Gastroesophageal sphincter (tissue), 4 donors: ENCODE measurements at regions not wholly inside any gene's neighbourhood (a gene's known extent, or its start where the extent isn't known, plus 50 kb on each side); places are given as distances from the start of the nearest gene placed in this dataset.

Experiments
- ATAC-seq: fragments of 150-250 bp; one replicate; pipeline ENCODE4 v1.9.1; 2016; ENCODE audit warnings: mild to moderate bottlenecking, moderate library complexity
- H3K27ac ChIP-seq, 4 donors: fragments of 200-600 bp; sonication (generic) in 3 of 4; 1 replicate in 3 of 4; 2 replicates in 1 of 4; pipeline ENCODE4 v1.5.1; 2016 to 2019
- H3K27me3 ChIP-seq: fragments of 200-600 bp; sonication (generic); one replicate; pipeline ENCODE4 v1.5.1; 2019
- H3K36me3 ChIP-seq, 2 donors: fragments of 200-600 bp; sonication (generic); one replicate each; pipeline ENCODE4 v1.5.1; 2019; ENCODE audit warnings: control low read depth in 1 of 2
- H3K4me1 ChIP-seq, 3 donors: fragments of 200-600 bp; sonication (generic); 1 replicate in 2 of 3; 2 replicates in 1 of 3; pipeline ENCODE4 v1.5.1; 2016 to 2019; ENCODE audit warnings: control low read depth in 2 of 3
- H3K4me3 ChIP-seq, 2 donors: fragments of 200-600 bp; sonication (generic); one replicate each; pipeline ENCODE4 v1.5.1; 2019; ENCODE audit warnings: mild to moderate bottlenecking in 1 of 2, moderate library complexity in 1 of 2
- H3K9me3 ChIP-seq, 3 donors: fragments of 200-600 bp; sonication (generic); one replicate each; pipeline ENCODE4 v1.5.1; 2017 to 2019; ENCODE audit warnings: control low read depth in 2 of 3
- EP300 ChIP-seq: sonication (generic); formaldehyde crosslinking; IDR thresholded peaks from one replicate; pipeline ENCODE4 v1.6.1; 2017; ENCODE audit warnings: antibody characterized with exemption, mild to moderate bottlenecking
- POLR2A ChIP-seq, 2 donors: fragments of 450-650 bp; IDR thresholded peaks; one replicate each; pipeline ENCODE4 v1.6.1; 2017; ENCODE audit warnings: antibody characterized with exemption in 2 of 2, mild to moderate bottlenecking in 2 of 2, moderate library complexity in 1 of 2
- POLR2AphosphoS5 ChIP-seq: sonication (generic); formaldehyde crosslinking; IDR thresholded peaks from one replicate; pipeline ENCODE4 v1.6.1; 2017; ENCODE audit warnings: antibody characterized with exemption
- WGBS, 2 donors: methylation state at CpG; one replicate each; pipeline ENCODE4 v1.1.5; 2018; ENCODE audit warnings: low coverage in 1 of 2; 5-methylcytosine and 5-hydroxymethylcytosine counted together
- small RNA-seq, 4 donors: library from RNA; depleted of rRNA; stranded (forward); fragments of <200 nt; gene quantifications; one replicate each; pipeline ENCODE3, GENCODE V24; 2016
- TF ChIP-seq, protein P1 (sequence below), 4 experiments: fragments of 200-600 bp in 2 of 4; fragments of 450-650 bp in 2 of 4; sonication (generic) in 1 of 4; IDR thresholded peaks; one replicate each; pipeline ENCODE4 v1.5.1; 2017 to 2019; ENCODE audit warnings: antibody characterized with exemption in 4 of 4, mild to moderate bottlenecking in 2 of 4, moderate library complexity in 2 of 4

DNA sequence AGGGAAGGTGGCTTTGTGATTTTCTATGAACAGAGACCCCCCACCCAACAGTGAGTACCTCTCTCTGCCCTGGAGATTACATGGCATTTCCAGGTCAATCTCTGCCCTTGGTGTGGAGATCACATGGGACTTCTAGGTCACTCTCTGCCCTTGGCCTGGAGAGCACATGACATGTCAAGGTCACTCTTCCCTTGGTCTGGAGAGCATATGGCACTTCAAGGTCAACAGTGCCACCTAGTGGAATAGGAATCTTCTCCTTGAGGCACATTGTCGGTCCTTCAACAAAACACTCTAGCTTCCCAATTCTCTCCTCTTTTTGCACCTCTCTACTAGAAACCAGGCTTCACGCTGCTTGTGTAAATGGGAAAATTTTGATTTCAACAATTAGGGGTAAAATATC, 66.2 kb upstream of the TACR3 start:
- Histone ChIP-seq H3K4me3 (no peak overlapping the region), H3K9me3 (peaks cover 0 to 21% (median 0%) of the 10 kb centered on the region in 3 donors), H3K27ac (no peak overlapping the region), H3K4me1 (no peaks in the 10 kb centered on the region), H3K36me3 (no peaks in the 10 kb centered on the region), H3K27me3 (no peaks in the 10 kb centered on the region)
- no peak for ATAC-seq
- TF ChIP-seq POLR2A (IDR thresholded peaks at IDR 0.05) = no peak
- TF ChIP-seq, protein P1, sequence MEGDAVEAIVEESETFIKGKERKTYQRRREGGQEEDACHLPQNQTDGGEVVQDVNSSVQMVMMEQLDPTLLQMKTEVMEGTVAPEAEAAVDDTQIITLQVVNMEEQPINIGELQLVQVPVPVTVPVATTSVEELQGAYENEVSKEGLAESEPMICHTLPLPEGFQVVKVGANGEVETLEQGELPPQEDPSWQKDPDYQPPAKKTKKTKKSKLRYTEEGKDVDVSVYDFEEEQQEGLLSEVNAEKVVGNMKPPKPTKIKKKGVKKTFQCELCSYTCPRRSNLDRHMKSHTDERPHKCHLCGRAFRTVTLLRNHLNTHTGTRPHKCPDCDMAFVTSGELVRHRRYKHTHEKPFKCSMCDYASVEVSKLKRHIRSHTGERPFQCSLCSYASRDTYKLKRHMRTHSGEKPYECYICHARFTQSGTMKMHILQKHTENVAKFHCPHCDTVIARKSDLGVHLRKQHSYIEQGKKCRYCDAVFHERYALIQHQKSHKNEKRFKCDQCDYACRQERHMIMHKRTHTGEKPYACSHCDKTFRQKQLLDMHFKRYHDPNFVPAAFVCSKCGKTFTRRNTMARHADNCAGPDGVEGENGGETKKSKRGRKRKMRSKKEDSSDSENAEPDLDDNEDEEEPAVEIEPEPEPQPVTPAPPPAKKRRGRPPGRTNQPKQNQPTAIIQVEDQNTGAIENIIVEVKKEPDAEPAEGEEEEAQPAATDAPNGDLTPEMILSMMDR (IDR thresholded peaks at IDR 0.05) = peak in 1 of 4 experiments; percentile 16
- WGBS, 2 donors = 86% methylated on average over 1 of the region's 2 CpGs; no CpG with 5 or more reads in 1 of the 2 donors

DNA sequence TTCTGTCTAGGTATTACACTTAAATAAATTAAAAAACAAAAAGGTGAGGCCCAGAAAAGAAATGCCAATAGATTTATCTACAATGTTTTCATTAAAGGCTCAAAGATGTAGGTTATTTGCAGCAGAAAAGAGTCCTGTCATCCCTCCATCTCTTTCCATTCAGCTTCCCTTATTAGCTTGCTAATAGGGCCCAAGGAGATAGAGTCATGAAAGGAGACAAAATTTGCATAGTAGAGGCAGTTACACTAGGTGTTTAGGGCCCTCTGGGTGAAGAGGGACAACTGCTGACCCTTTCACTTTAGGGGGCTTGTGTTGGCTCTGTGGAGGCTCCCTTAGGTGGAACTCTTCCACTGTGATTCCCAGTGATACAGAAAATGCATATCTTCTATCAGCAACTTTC, 58.4 kb upstream of the TACR3 start:
- H3K27me3 ChIP-seq = no peaks in the 10 kb centered on the region
- H3K9me3 ChIP-seq = no peaks in the 10 kb centered on the region
- ATAC-seq = no peak

DNA sequence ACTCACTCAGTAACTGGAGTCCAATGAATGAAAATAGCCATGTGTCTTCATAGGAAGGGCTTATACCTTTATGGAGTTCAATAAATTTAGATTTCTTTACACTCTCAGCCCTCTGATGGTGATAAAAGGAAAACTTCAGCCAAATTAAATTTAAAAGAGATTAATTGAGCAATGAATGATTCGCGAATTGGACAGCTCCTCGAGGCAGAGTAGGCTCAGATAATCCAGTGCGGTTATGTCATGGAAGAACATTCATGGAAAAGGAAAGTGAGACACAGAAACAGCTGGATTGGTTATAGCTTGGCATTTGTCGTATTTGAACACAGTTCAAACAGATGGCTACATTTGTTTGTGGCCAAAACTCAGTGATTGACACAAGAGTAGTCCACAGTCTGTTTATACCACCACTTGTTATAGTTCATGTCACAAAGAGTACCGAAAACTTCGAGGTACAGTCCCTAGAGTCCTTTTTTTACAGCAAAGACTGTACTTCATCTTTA, 54.6 kb upstream of the TACR3 start:
- 39 to 48% methylated on average over 7 of the region's 7 CpGs for WGBS, 2 donors
- Histone ChIP-seq H3K36me3 (no peaks in the 10 kb centered on the region), H3K4me1 (no peaks in the 10 kb centered on the region)

More for the DNA sequence above, 58.4 kb upstream of the TACR3 start:
- Histone ChIP-seq H3K27ac (no peak overlapping the region), H3K4me1 (no peaks in the 10 kb centered on the region), H3K36me3 (no peaks in the 10 kb centered on the region), H3K4me3 (no peak overlapping the region)
- TF ChIP-seq, protein P1 (IDR thresholded peaks at IDR 0.05) = no peak
- TF ChIP-seq POLR2AphosphoS5 (no peak), EP300 (no peak), POLR2A (IDR thresholded peaks at IDR 0.05) (no peak)

DNA sequence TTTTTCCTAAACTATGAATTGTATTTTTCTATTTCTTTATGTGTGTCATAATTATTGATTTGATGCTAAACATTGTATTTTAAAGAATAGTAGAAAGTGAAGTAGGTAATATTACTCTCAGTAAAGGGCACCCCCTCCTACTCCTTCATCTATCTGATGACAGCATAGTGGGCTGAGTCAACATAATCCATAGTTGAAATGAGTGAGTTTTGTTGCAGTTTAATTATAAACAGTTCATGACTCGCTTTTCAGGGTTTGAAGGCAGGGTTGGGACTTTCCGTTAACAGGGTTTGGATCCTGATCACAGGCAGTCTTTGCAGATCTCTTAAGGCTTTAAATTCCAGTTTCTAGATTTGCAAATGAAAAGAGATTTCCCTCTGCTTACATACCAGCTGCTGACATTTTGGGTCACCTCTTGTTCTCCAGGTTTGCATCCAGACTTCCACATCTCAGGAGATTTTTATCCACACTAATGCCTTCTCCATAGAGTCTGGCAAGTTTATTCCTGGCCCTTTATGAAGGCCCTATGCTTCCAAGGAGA, 54.0 kb upstream of the TACR3 start:
- Histone ChIP-seq H3K4me1 (no peaks in the 10 kb centered on the region), H3K27ac (no peak overlapping the region), H3K9me3 (no peaks in the 10 kb centered on the region), H3K27me3 (no peaks in the 10 kb centered on the region), H3K4me3 (no peak overlapping the region), H3K36me3 (no peaks in the 10 kb centered on the region)
- TF ChIP-seq EP300 = no peak
- TF ChIP-seq, protein P1 (IDR thresholded peaks at IDR 0.05) = no peak
- TF ChIP-seq POLR2AphosphoS5 = no peak
- no peak for TF ChIP-seq POLR2A (IDR thresholded peaks at IDR 0.05)
- WGBS, 2 donors = 67 to 69% methylated on average over 2 of the region's 2 CpGs
- no peak for ATAC-seq

More for the DNA sequence above, 54.6 kb upstream of the TACR3 start:
- no peaks in the 10 kb centered on the region for H3K27me3 ChIP-seq
- no peak for TF ChIP-seq POLR2AphosphoS5
- TF ChIP-seq, protein P1 (IDR thresholded peaks at IDR 0.05) = no peak
- no peak for TF ChIP-seq POLR2A (IDR thresholded peaks at IDR 0.05)
- TF ChIP-seq EP300 = no peak
- no peak overlapping the region for H3K4me3 ChIP-seq
- H3K27ac ChIP-seq = no peak overlapping the region
- ATAC-seq = no peak
- no peaks in the 10 kb centered on the region for H3K9me3 ChIP-seq

Small RNA genes in the stretch of these regions (small RNA-seq; reads per million reads assigned to genes)
- gene RNU6-635P = 0 reads per million in 4 donors
